ENCODE measurements at regions not wholly inside any gene's neighbourhood (a gene's known extent, or its start where the extent isn't known, plus 50 kb on each side); places are given as distances from the start of the nearest gene placed in this dataset.
"Not testable (repeated sequence)": the region's sequence is repeated elsewhere in the genome, so short reads cannot be mapped to it uniquely, and the experiment has no call there.

- DNase-seq: no peak
Observed at GRCh38 chr4:111045992-111046391, 423.1 kb upstream of the PITX2 start.

GRCh38 chr4:111046811-111047210, 423.9 kb upstream of the PITX2 start:
- DNase-seq: no peak

- DNase-seq: no peak
Observed at GRCh38 chr4:111048316-111048715, 425.4 kb upstream of the PITX2 start.

- DNase-seq: no peak
Observed at GRCh38 chr4:111064342-111064993, 441.6 kb upstream of the PITX2 start.

- DNase-seq: no peak
Observed at GRCh38 chr4:111066001-111066400, 443.1 kb upstream of the PITX2 start.

GRCh38 chr4:111066447-111066846, 443.6 kb upstream of the PITX2 start:
- no peak for DNase-seq

GRCh38 chr4:111066887-111067286, 444.0 kb upstream of the PITX2 start:
- DNase-seq: no peak

GRCh38 chr4:111068883-111069282, 446.0 kb upstream of the PITX2 start:
- DNase-seq: no peak

GRCh38 chr4:111070390-111070789, 447.5 kb upstream of the PITX2 start:
- DNase-seq: no peak

- no peak for DNase-seq
Observed at GRCh38 chr4:111074523-111075114, 451.7 kb upstream of the PITX2 start.

GRCh38 chr4:111076299-111076698, 453.4 kb upstream of the PITX2 start:
- not testable (repeated sequence) for DNase-seq

- no peak for DNase-seq
Observed at GRCh38 chr4:111108153-111108552, 485.3 kb upstream of the PITX2 start.

- DNase-seq: no peak
Observed at GRCh38 chr4:111113591-111113990, 490.7 kb upstream of the PITX2 start.

GRCh38 chr4:111115881-111116280, 493.0 kb upstream of the PITX2 start:
- DNase-seq: no peak

- DNase-seq: no peak
Observed at GRCh38 chr4:111120191-111120590, 497.3 kb upstream of the PITX2 start.

GRCh38 chr4:111126340-111126739, 503.5 kb upstream of the PITX2 start:
- DNase-seq: no peak

- DNase-seq: no peak
Observed at GRCh38 chr4:111127841-111128240, 505.0 kb upstream of the PITX2 start.

- DNase-seq: no peak
Observed at GRCh38 chr4:111128327-111128726, 505.4 kb upstream of the PITX2 start.

- no peak for DNase-seq
Observed at GRCh38 chr4:111136438-111136837, 513.6 kb upstream of the PITX2 start.

- no peak for DNase-seq
Observed at GRCh38 chr4:111136967-111137366, 514.1 kb upstream of the PITX2 start.

- DNase-seq: no peak
Observed at GRCh38 chr4:111143510-111143909, 520.6 kb upstream of the PITX2 start.

- DNase-seq: no peak
Observed at GRCh38 chr4:111154934-111155333, 532.1 kb upstream of the PITX2 start.

GRCh38 chr4:111164556-111164955, 541.7 kb upstream of the PITX2 start:
- not testable (repeated sequence) for DNase-seq

GRCh38 chr4:111174331-111174730, 551.5 kb upstream of the PITX2 start:
- DNase-seq: no peak

GRCh38 chr4:111178231-111178630, 555.4 kb upstream of the PITX2 start:
- DNase-seq: no peak
